SK-N-MC (cell line): ENCODE measurements at regions not wholly inside any gene's neighbourhood (a gene's known extent, or its start where the extent isn't known, plus 50 kb on each side); places are given as distances from the start of the nearest gene placed in this dataset.

ENCODE experiments used
- EZH2 ChIP-seq: fragments of 200-600 bp; sonication (generic); IDR thresholded peaks from one replicate; pipeline ENCODE4 v1.6.1; 2017; ENCODE audit warnings: antibody characterized with exemption
- FOXP2 ChIP-seq: optimal IDR thresholded peaks from 2 replicates; pipeline ENCODE3; 2011; ENCODE audit warnings: mild to moderate bottlenecking, moderate library complexity; ENCODE audit not compliant: insufficient read depth; ENCODE audit errors: extremely low read length, control extremely low read depth
- POLR2AphosphoS5 ChIP-seq: IDR thresholded peaks from 2 replicates; pipeline ENCODE4 v1.6.1; 2012; ENCODE audit warnings: mild to moderate bottlenecking, low read depth, low read length, borderline replicate concordance

GRCh38 chr18:78305789-78306188 lies 673.8 kb upstream of the SALL3 start:
- no peak for TF ChIP-seq POLR2AphosphoS5
- TF ChIP-seq EZH2, result no peak
- TF ChIP-seq FOXP2, result no peak
